Keratinocyte (primary cell): ENCODE measurements at regions not wholly inside any gene's neighbourhood (a gene's known extent, or its start where the extent isn't known, plus 50 kb on each side); places are given as distances from the start of the nearest gene placed in this dataset.

Experiments
- DNase-seq: peaks from one replicate; pipeline ENCODE4 v3.0.0-alpha.2; 2011; ENCODE audit warnings: low read depth, missing footprints, low spot score
- FAIRE-seq: peaks from 2 replicates; lab custom pipeline; 2011; peaks lifted over from hg19 to GRCh38; lab: Jason Lieb, UNC
- H2AFZ ChIP-seq: 2 replicates; pipeline ENCODE4 v1.6.0; 2012; ENCODE audit warnings: low read length, control low read depth, inconsistent platforms; ENCODE audit not compliant: control insufficient read depth
- H3K27ac ChIP-seq: 2 replicates; pipeline ENCODE4 v1.5.1; 2011; ENCODE audit warnings: low read length; ENCODE audit not compliant: control insufficient read depth, insufficient read depth
- H3K27me3 ChIP-seq: 3 replicates; pipeline ENCODE4 v1.6.0; 2011; ENCODE audit warnings: low read length; ENCODE audit not compliant: control insufficient read depth, insufficient read depth; ENCODE audit errors: extremely low read depth
- H3K36me3 ChIP-seq, 2 experiments: 2 replicates in 1 of 2; 3 replicates in 1 of 2; pipeline ENCODE4 v1.5.1; 2011; ENCODE audit warnings: low read length in 2 of 2, mild to moderate bottlenecking in 1 of 2; ENCODE audit not compliant: control insufficient read depth in 2 of 2, insufficient read depth in 2 of 2; ENCODE audit errors: extremely low read depth in 1 of 2
- H3K4me1 ChIP-seq: 3 replicates; pipeline ENCODE4 v1.5.1; 2011; ENCODE audit warnings: low read length; ENCODE audit not compliant: control insufficient read depth, insufficient read depth; ENCODE audit errors: extremely low read depth
- H3K4me2 ChIP-seq: 3 replicates; pipeline ENCODE4 v1.6.0; 2011; ENCODE audit warnings: low read depth, low read length; ENCODE audit not compliant: control insufficient read depth, insufficient read depth; ENCODE audit errors: extremely low read depth
- H3K4me3 ChIP-seq, 3 experiments: fragments of 200-600 bp in 1 of 3; sonication (generic) in 1 of 3; 2 replicates in 2 of 3; 3 replicates in 1 of 3; pipeline ENCODE4 v1.5.1; 2011 to 2016; ENCODE audit warnings: low read length in 3 of 3, mild to moderate bottlenecking in 3 of 3, control low read depth in 2 of 3, inconsistent platforms in 1 of 3, low read depth in 1 of 3, mixed read lengths in 1 of 3, mixed run types in 1 of 3, moderate library complexity in 1 of 3; ENCODE audit not compliant: control insufficient read depth in 2 of 3, insufficient read depth in 2 of 3; ENCODE audit errors: extremely low read depth in 1 of 3
- H3K79me2 ChIP-seq: 2 replicates; pipeline ENCODE4 v1.6.0; 2012; ENCODE audit warnings: low read length; ENCODE audit not compliant: control insufficient read depth, insufficient read depth
- H3K9ac ChIP-seq: 3 replicates; pipeline ENCODE4 v1.6.0; 2011; ENCODE audit warnings: low read length; ENCODE audit not compliant: control insufficient read depth, insufficient read depth; ENCODE audit errors: extremely low read depth
- H3K9me1 ChIP-seq: 3 replicates; pipeline ENCODE4 v1.6.0; 2011; ENCODE audit warnings: low read length; ENCODE audit not compliant: control insufficient read depth, insufficient read depth; ENCODE audit errors: extremely low read depth
- H3K9me3 ChIP-seq: 2 replicates; pipeline ENCODE4 v1.5.1; 2012; ENCODE audit warnings: low read depth, low read length; ENCODE audit not compliant: control insufficient read depth
- H4K20me1 ChIP-seq: 3 replicates; pipeline ENCODE4 v1.6.0; 2011; ENCODE audit warnings: low read length; ENCODE audit not compliant: control insufficient read depth, insufficient read depth; ENCODE audit errors: extremely low read depth
- CTCF ChIP-seq, 3 experiments: IDR thresholded peaks in 1 of 3; conservative IDR thresholded peaks in 1 of 3; optimal IDR thresholded peaks in 1 of 3; 2 replicates in 2 of 3; 3 replicates in 1 of 3; pipeline versions ENCODE3 to v1.5.1; 2011; ENCODE audit warnings: low read length in 3 of 3, mild to moderate bottlenecking in 3 of 3, moderate library complexity in 2 of 3, control low read depth in 1 of 3, inconsistent platforms in 1 of 3; ENCODE audit not compliant: insufficient read depth in 2 of 3; ENCODE audit errors: extremely low read depth in 1 of 3
- EZH2 ChIP-seq: IDR thresholded peaks from one replicate; pipeline ENCODE4 v1.6.1; 2012; ENCODE audit warnings: inconsistent platforms, mild to moderate bottlenecking, low read length, moderate library complexity
- dilution Hi-C: fragments of 300-500 bp; cut with MboI; formaldehyde crosslinking; loops from one replicate; pipeline ENCODE4 v1.7.0; 2020; ENCODE audit warnings: low sequenced_read_pairs; ENCODE audit not compliant: extremely low pct_ligation_motif_present

DNA sequence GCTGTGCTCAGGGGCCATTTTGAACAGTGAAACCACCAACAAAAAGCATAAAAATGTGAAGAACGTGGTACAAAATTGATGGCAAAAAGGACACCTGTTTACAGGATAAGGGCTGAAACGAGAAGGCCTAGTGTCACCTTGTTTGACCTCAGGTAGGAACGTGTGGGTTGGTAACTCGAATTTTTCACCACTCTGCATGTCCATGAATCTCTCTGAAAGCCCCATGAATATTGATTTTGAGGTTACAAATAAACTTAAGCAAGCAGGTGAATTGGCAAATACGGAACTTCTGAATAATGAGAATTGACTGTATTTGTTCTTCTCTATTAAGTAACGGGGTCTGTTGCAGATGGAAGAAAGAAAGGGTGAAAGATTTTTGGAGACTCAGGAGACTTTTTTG, 59.6 kb upstream of the EDN1 start:
- no peak overlapping the region for H3K27ac ChIP-seq
- H3K9me3 ChIP-seq, result no peaks in the 10 kb centered on the region
- no peak overlapping the region for H2AFZ ChIP-seq
- TF ChIP-seq EZH2 (no peak), CTCF (optimal IDR thresholded peaks at IDR 0.05 in 1 of 3, IDR thresholded peaks at IDR 0.05 in 1 of 3, conservative IDR thresholded peaks at IDR 0.05 in 1 of 3; ENCODE audit: extremely low read depth in 1 of 3, insufficient read depth in 2 of 3, low read length in 3 of 3) (no peak)
- FAIRE-seq, result no peak
- no peak overlapping the region for H3K4me3 ChIP-seq
- no peaks in the 10 kb centered on the region for H3K27me3 ChIP-seq
- H3K9me1 ChIP-seq, result no peaks in the 10 kb centered on the region
- H4K20me1 ChIP-seq, result no peaks in the 10 kb centered on the region
- H3K79me2 ChIP-seq, result no peaks in the 10 kb centered on the region
- no peak overlapping the region for H3K4me2 ChIP-seq
- dilution Hi-C loops, result no loop called here
- no peaks in the 10 kb centered on the region for H3K36me3 ChIP-seq
- H3K9ac ChIP-seq, result no peak overlapping the region
- peaks cover 20% of the 10 kb centered on the region for H3K4me1 ChIP-seq
- DNase-seq, result no peak

DNA sequence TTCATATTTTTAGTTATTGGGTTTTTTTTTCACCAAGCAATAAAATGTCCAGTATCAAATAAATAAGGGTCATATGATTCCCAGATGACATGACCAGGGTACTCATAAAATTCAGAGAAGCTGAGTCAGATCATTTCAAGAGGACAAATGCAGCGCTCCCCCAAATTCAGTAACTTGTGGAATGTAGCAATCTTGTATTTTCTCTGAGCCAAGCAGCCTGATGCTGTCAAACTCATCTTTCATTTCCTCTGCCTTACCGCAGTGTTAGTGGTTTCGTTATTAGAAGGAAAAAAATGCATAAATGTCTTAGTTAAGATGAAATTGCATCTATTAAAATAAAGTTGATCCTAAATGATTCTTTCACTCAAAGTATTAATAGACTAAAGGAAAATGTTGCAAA, 57.8 kb upstream of the EDN1 start:
- no peaks in the 10 kb centered on the region for H3K27me3 ChIP-seq
- H3K9ac ChIP-seq, result no peak overlapping the region
- no peak overlapping the region for H2AFZ ChIP-seq
- dilution Hi-C loops, result no loop called here
- no peaks in the 10 kb centered on the region for H3K9me3 ChIP-seq
- no peak overlapping the region for H3K4me3 ChIP-seq
- peaks cover 20% of the 10 kb centered on the region for H3K4me1 ChIP-seq
- H4K20me1 ChIP-seq, result no peaks in the 10 kb centered on the region
- no peak for FAIRE-seq
- TF ChIP-seq CTCF (optimal IDR thresholded peaks at IDR 0.05 in 1 of 3, IDR thresholded peaks at IDR 0.05 in 1 of 3, conservative IDR thresholded peaks at IDR 0.05 in 1 of 3; ENCODE audit: extremely low read depth in 1 of 3, insufficient read depth in 2 of 3, low read length in 3 of 3), result no peak
- no peak for TF ChIP-seq EZH2
- H3K27ac ChIP-seq, result no peak overlapping the region
- DNase-seq, result no peak
- no peaks in the 10 kb centered on the region for H3K9me1 ChIP-seq
- no peaks in the 10 kb centered on the region for H3K36me3 ChIP-seq
- H3K4me2 ChIP-seq, result no peak overlapping the region
- no peaks in the 10 kb centered on the region for H3K79me2 ChIP-seq
